ENCODE measurements at regions not wholly inside any gene's neighbourhood (a gene's known extent, or its start where the extent isn't known, plus 50 kb on each side); places are given as distances from the start of the nearest gene placed in this dataset.
"Not testable (repeated sequence)": the region's sequence is repeated elsewhere in the genome, so short reads cannot be mapped to it uniquely, and the experiment has no call there.

- DNase-seq: not testable (repeated sequence)
Observed at GRCh38 chr9:6103911-6104310, 88.5 kb upstream of the RANBP6 start.

GRCh38 chr9:6102336-6102987 lies 87.0 kb upstream of the RANBP6 start:
- not testable (repeated sequence) for DNase-seq

- not testable (repeated sequence) for DNase-seq
Observed at GRCh38 chr9:6101725-6102124, 86.3 kb upstream of the RANBP6 start.

GRCh38 chr9:6099346-6099745 lies 83.9 kb upstream of the RANBP6 start:
- DNase-seq: not testable (repeated sequence)

GRCh38 chr9:6098431-6098830 lies 83.0 kb upstream of the RANBP6 start:
- DNase-seq: no peak

- no peak for DNase-seq
Observed at GRCh38 chr9:6096821-6097220, 81.4 kb upstream of the RANBP6 start.

GRCh38 chr9:6090277-6091210 lies 75.1 kb upstream of the RANBP6 start:
- no peak for DNase-seq

- DNase-seq: no peak
Observed at GRCh38 chr9:6089300-6089699, 73.9 kb upstream of the RANBP6 start.

- no peak for DNase-seq
Observed at GRCh38 chr9:6086006-6086655, 70.7 kb upstream of the RANBP6 start.

GRCh38 chr9:6080154-6080716 lies 64.8 kb upstream of the RANBP6 start:
- DNase-seq: peak; percentile 68

GRCh38 chr9:6079386-6079785 lies 64.0 kb upstream of the RANBP6 start:
- DNase-seq: no peak

GRCh38 chr9:6078382-6079105 lies 63.1 kb upstream of the RANBP6 start:
- DNase-seq: no peak

- DNase-seq: no peak
Observed at GRCh38 chr9:6076851-6077250, 61.4 kb upstream of the RANBP6 start.

GRCh38 chr9:6073731-6074130 lies 58.3 kb upstream of the RANBP6 start:
- no peak for DNase-seq

- DNase-seq: no peak
Observed at GRCh38 chr9:6072865-6073264, 57.4 kb upstream of the RANBP6 start.

GRCh38 chr9:6072453-6072852 lies 57.0 kb upstream of the RANBP6 start:
- DNase-seq: no peak

- DNase-seq: no peak
Observed at GRCh38 chr9:6068983-6069382, 53.6 kb upstream of the RANBP6 start.

GRCh38 chr9:6067426-6067825 lies 52.0 kb upstream of the RANBP6 start:
- DNase-seq: no peak

Data from activated T-cell treated with anti-CD3 and anti-CD28 coated beads, Interleukin-2, amount 50 U/mL, for 1 hour (primary cell).